ENCODE measurements at regions not wholly inside any gene's neighbourhood (a gene's known extent, or its start where the extent isn't known, plus 50 kb on each side); places are given as distances from the start of the nearest gene placed in this dataset.

DNA sequence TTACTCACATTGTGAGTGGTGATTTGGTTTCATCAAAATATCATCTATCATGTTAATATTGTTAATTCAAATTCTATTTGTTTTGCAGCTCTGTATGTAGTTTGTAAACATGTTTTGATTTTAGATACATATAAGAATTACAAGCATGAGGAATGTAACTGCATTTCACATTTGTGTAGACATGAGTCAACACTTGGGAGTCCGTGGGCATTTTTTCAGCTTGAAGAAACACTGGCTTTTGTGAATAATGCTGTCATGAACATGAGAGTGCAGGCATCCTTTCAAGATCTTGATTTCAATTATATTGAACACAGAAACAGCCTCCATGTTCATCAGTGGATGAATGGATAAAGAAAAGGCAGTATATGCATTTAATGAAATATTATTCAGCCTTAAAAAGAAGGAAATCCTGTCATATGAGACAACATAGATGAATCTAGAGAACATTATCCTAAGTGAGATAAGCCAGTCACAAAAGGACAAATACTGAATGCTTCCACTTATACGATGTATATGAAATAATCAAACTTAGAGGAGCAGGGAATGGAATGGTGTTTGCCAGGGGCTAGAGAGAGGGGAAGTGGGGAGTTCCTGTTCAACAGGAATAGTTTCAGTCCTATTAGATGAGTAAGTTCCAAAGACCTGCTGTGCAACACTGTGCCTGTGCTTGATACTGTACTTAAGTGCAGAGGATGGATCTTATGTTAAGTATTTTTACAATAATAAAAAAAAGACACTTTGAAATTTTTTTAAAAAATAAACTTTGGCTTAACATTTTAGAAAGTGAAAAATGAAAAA is 194.9 kb downstream of the LRATD1 start:
- H3K36me3 ChIP-seq (replicated peaks; ENCODE audit: low read depth, low read length): no peaks in the 10 kb centered on the region
- H2AFZ ChIP-seq (ENCODE audit: low read depth, low read length): no peak overlapping the region
- H4K20me1 ChIP-seq (ENCODE audit: insufficient read depth, low read length): no peaks in the 10 kb centered on the region
- no peak overlapping the region for H3K4me3 ChIP-seq (ENCODE audit: low read length)
- H3K79me2 ChIP-seq (ENCODE audit: low read length): no peaks in the 10 kb centered on the region
- H3K9ac ChIP-seq (ENCODE audit: low read length): no peak overlapping the region
- H3K27me3 ChIP-seq (ENCODE audit: low read depth, low read length): no peaks in the 10 kb centered on the region
- H3K4me2 ChIP-seq (ENCODE audit: low read length): no peak overlapping the region
- no peak overlapping the region for H3K27ac ChIP-seq (ENCODE audit: low read length)
- H3K9me3 ChIP-seq (ENCODE audit: insufficient read depth, low read length): no peaks in the 10 kb centered on the region
- TF ChIP-seq, protein P1, sequence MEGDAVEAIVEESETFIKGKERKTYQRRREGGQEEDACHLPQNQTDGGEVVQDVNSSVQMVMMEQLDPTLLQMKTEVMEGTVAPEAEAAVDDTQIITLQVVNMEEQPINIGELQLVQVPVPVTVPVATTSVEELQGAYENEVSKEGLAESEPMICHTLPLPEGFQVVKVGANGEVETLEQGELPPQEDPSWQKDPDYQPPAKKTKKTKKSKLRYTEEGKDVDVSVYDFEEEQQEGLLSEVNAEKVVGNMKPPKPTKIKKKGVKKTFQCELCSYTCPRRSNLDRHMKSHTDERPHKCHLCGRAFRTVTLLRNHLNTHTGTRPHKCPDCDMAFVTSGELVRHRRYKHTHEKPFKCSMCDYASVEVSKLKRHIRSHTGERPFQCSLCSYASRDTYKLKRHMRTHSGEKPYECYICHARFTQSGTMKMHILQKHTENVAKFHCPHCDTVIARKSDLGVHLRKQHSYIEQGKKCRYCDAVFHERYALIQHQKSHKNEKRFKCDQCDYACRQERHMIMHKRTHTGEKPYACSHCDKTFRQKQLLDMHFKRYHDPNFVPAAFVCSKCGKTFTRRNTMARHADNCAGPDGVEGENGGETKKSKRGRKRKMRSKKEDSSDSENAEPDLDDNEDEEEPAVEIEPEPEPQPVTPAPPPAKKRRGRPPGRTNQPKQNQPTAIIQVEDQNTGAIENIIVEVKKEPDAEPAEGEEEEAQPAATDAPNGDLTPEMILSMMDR (IDR thresholded peaks at IDR 0.05; ENCODE audit: low read depth, low read length): no peak
- no peak for TF ChIP-seq EZH2phosphoT487 (IDR thresholded peaks at IDR 0.05; ENCODE audit: low read depth)
- peaks cover 12% of the 10 kb centered on the region for H3K4me1 ChIP-seq (ENCODE audit: low read length)

DNA sequence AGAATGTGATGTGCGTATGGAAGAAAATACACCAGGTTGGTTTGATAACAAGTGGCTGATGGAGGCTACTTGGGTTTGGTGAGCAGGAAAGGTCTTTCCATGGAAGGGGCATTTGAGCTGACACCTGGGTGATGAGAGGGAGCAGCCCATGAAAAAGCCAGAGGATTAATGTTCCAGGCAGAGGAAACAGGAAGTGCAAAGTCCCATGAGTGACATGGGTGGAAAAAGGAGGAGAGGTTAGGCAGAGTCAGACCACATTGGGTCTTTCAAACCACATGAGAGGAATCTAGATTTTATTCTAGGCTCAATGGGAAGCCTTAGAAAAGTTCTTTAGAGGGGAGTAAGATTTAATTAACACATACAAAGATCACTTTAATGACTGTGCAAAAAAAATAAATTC is 195.7 kb downstream of the LRATD1 start:
- H3K4me3 ChIP-seq (ENCODE audit: low read length): no peak overlapping the region
- no peak overlapping the region for H2AFZ ChIP-seq (ENCODE audit: low read depth, low read length)
- no peak overlapping the region for H3K27ac ChIP-seq (ENCODE audit: low read length)
- H3K36me3 ChIP-seq (replicated peaks; ENCODE audit: low read depth, low read length): no peaks in the 10 kb centered on the region
- H3K9ac ChIP-seq (ENCODE audit: low read length): no peak overlapping the region
- no peaks in the 10 kb centered on the region for H3K79me2 ChIP-seq (ENCODE audit: low read length)
- H3K9me3 ChIP-seq (ENCODE audit: insufficient read depth, low read length): no peaks in the 10 kb centered on the region
- H3K4me2 ChIP-seq (ENCODE audit: low read length): no peak overlapping the region
- no peaks in the 10 kb centered on the region for H4K20me1 ChIP-seq (ENCODE audit: insufficient read depth, low read length)
- TF ChIP-seq EZH2phosphoT487 (IDR thresholded peaks at IDR 0.05; ENCODE audit: low read depth): no peak
- TF ChIP-seq, protein P1 (IDR thresholded peaks at IDR 0.05; ENCODE audit: low read depth, low read length): no peak
- H3K27me3 ChIP-seq (ENCODE audit: low read depth, low read length): no peaks in the 10 kb centered on the region
- peaks cover 9% of the 10 kb centered on the region for H3K4me1 ChIP-seq (ENCODE audit: low read length)

GRCh38 chr2:14828968-14829367 is 196.5 kb downstream of the LRATD1 start:
- Histone ChIP-seq H4K20me1 (ENCODE audit: insufficient read depth, low read length) (no peaks in the 10 kb centered on the region), H3K27me3 (ENCODE audit: low read depth, low read length) (no peaks in the 10 kb centered on the region), H2AFZ (ENCODE audit: low read depth, low read length) (no peak overlapping the region), H3K36me3 (replicated peaks; ENCODE audit: low read depth, low read length) (no peaks in the 10 kb centered on the region), H3K4me2 (ENCODE audit: low read length) (no peak overlapping the region), H3K79me2 (ENCODE audit: low read length) (no peaks in the 10 kb centered on the region), H3K9me3 (ENCODE audit: insufficient read depth, low read length) (no peaks in the 10 kb centered on the region), H3K4me1 (ENCODE audit: low read length) (peaks cover 7% of the 10 kb centered on the region; the same call in 1 of the 2 replicates), H3K9ac (ENCODE audit: low read length) (no peak overlapping the region), H3K27ac (ENCODE audit: low read length) (no peak overlapping the region), H3K4me3 (ENCODE audit: low read length) (no peak overlapping the region)
- no peak for TF ChIP-seq EZH2phosphoT487 (IDR thresholded peaks at IDR 0.05; ENCODE audit: low read depth)
- TF ChIP-seq, protein P1 (IDR thresholded peaks at IDR 0.05; ENCODE audit: low read depth, low read length): no peak

- no peak overlapping the region for H2AFZ ChIP-seq (ENCODE audit: low read depth, low read length)
- no peak overlapping the region for H3K4me2 ChIP-seq (ENCODE audit: low read length)
- peaks cover 7% of the 10 kb centered on the region; the same call in 1 of the 2 replicates for H3K4me1 ChIP-seq (ENCODE audit: low read length)
- H4K20me1 ChIP-seq (ENCODE audit: insufficient read depth, low read length): no peaks in the 10 kb centered on the region
- no peaks in the 10 kb centered on the region for H3K27me3 ChIP-seq (ENCODE audit: low read depth, low read length)
- TF ChIP-seq, protein P1 (IDR thresholded peaks at IDR 0.05; ENCODE audit: low read depth, low read length): peak; percentile 35
- no peak for TF ChIP-seq EZH2phosphoT487 (IDR thresholded peaks at IDR 0.05; ENCODE audit: low read depth)
- H3K9me3 ChIP-seq (ENCODE audit: insufficient read depth, low read length): no peaks in the 10 kb centered on the region
- no peak overlapping the region for H3K4me3 ChIP-seq (ENCODE audit: low read length)
- H3K79me2 ChIP-seq (ENCODE audit: low read length): no peaks in the 10 kb centered on the region
- no peaks in the 10 kb centered on the region for H3K36me3 ChIP-seq (replicated peaks; ENCODE audit: low read depth, low read length)
- no peak overlapping the region for H3K27ac ChIP-seq (ENCODE audit: low read length)
- H3K9ac ChIP-seq (ENCODE audit: low read length): no peak overlapping the region
Measured at GRCh38 chr2:14831458-14831857, 198.9 kb downstream of the LRATD1 start.
